Right lobe of liver (tissue), 4 donors: ENCODE measurements at regions not wholly inside any gene's neighbourhood (a gene's known extent, or its start where the extent isn't known, plus 50 kb on each side); places are given as distances from the start of the nearest gene placed in this dataset.

Experiments
- POLR2A ChIP-seq: fragments of 450-650 bp; IDR thresholded peaks from one replicate; pipeline ENCODE4 v1.6.1; 2017; ENCODE audit warnings: antibody characterized with exemption, mild to moderate bottlenecking
- TF ChIP-seq, protein P1 (sequence below), 4 donors: fragments of 200-600 bp in 3 of 4; fragments of 450-650 bp in 1 of 4; IDR thresholded peaks; one replicate each; pipeline versions ENCODE4 v1.5.1 to v1.8.0; 2016 to 2022; ENCODE audit warnings: antibody characterized with exemption in 4 of 4, mild to moderate bottlenecking in 2 of 4
- donor health status: DM: no; HTN: no; CAD: no.
- donor health status: DM: no; HTN: no; CAD: no.
- donor health status: DM: no; HTN: yes; CAD: no.

DNA sequence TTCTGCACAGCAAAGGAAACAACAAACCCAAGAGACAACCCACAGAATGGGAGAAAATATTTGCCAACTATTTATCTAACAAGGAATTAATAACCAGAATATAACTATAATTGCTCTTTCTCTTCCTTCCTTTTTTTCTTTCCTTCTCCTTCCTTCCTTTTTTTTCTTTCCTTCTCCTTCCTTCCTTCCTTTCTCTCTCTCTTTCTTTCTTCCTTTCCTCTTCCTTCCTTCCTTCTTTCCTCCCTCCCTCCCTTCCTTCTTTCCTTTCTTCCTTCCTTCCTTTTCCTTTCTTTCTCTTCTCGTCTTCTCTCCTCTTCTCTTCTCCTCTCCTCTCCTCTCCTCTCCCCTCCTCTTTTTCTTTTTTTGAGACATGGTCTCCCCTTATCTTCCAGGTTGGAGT, 345.4 kb upstream of the ARRDC4 start:
- TF ChIP-seq, protein P1, sequence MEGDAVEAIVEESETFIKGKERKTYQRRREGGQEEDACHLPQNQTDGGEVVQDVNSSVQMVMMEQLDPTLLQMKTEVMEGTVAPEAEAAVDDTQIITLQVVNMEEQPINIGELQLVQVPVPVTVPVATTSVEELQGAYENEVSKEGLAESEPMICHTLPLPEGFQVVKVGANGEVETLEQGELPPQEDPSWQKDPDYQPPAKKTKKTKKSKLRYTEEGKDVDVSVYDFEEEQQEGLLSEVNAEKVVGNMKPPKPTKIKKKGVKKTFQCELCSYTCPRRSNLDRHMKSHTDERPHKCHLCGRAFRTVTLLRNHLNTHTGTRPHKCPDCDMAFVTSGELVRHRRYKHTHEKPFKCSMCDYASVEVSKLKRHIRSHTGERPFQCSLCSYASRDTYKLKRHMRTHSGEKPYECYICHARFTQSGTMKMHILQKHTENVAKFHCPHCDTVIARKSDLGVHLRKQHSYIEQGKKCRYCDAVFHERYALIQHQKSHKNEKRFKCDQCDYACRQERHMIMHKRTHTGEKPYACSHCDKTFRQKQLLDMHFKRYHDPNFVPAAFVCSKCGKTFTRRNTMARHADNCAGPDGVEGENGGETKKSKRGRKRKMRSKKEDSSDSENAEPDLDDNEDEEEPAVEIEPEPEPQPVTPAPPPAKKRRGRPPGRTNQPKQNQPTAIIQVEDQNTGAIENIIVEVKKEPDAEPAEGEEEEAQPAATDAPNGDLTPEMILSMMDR (IDR thresholded peaks at IDR 0.05) = no peak
- no peak for TF ChIP-seq POLR2A
